ENCODE measurements at regions not wholly inside any gene's neighbourhood (a gene's known extent, or its start where the extent isn't known, plus 50 kb on each side); places are given as distances from the start of the nearest gene placed in this dataset.

GRCh38 chr10:61184429-61184828 is 240.4 kb upstream of the RHOBTB1 start:
- DNase-seq, result no peak

DNA sequence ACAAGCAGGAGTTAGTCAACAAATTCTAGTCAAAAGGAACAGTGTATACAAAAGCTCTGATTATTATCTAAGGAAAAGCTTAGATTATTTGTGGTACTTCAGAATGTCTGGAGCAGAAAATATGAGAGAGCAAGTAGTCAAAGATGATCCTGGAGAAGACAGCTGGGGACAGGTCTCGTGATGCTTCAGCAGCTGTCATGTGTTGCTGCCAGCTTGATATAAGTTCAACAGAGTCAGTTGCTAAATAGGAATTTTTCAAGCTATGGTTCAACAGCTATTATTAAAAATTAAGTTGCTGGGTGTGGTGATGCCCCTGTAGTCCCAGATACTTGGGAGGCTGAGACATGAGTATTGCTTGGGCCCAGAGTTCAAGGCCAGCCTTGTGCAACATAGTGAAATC is 240.0 kb upstream of the RHOBTB1 start:
- no peak for DNase-seq

DNA sequence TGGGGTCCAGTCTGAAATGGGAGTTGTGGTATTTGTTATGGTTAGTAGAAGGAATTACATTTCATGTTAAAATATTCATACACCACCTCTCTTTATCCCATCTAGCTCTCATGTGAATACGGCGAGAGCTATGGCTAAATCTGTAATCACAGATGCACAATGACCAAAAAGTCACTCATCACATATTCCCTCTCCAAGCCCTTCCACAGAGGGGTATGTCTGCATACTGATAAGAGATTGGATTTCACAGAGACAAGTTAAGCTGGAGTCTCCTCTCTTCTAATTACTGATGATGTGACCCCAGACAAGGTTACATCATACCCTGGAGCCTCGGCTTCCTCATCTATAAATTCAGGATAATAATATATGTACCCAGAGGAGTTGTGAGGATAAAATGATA is 237.8 kb upstream of the RHOBTB1 start:
- DNase-seq, result no peak

DNA sequence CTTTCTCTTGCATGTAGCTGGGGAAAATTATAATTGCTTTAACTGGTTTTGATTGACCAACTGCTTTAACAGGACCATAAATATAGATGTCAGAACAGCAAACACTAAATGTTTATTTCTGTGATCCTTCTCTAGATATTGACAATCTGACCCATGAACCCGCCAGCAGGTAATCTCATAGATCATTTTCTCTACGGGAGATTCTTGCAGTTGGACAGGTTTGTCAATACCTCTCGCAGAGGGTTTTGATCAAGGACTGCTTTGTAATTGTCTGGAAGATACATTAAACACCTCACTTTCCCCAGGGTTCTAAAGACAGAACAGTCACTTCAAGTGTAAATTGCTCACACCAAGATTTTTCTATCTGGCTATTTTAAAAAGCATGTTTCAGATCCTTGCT is 235.8 kb upstream of the RHOBTB1 start:
- no peak for DNase-seq

DNA sequence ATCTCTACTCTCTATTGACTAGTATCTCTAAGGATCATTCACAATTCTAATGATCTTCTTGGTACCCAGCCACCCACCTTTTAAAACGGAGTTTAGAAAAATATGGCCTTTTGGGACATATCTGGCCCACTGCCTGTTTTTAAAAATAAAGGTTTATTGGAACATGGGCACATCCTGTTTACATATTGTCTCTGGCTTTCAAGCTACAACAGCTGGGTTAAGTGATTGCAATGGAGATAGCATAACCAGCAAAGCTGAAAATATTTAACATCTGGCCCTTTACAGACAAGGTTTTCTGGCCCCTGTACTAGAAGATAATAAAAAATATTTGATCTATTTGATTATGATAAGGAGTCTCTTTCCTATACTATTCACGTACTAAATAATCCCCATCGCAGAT is 232.4 kb upstream of the RHOBTB1 start:
- DNase-seq, result no peak

GRCh38 chr10:61175316-61175715 is 231.3 kb upstream of the RHOBTB1 start:
- DNase-seq, result no peak

- DNase-seq, result no peak
Measured at GRCh38 chr10:61173450-61173849, 229.5 kb upstream of the RHOBTB1 start.

- no peak for DNase-seq
Measured at GRCh38 chr10:61172182-61172926, 228.4 kb upstream of the RHOBTB1 start.

GRCh38 chr10:61170594-61170993 is 226.6 kb upstream of the RHOBTB1 start:
- DNase-seq, result no peak

- DNase-seq, result no peak
Measured at GRCh38 chr10:61169294-61169693, 225.3 kb upstream of the RHOBTB1 start.

DNA sequence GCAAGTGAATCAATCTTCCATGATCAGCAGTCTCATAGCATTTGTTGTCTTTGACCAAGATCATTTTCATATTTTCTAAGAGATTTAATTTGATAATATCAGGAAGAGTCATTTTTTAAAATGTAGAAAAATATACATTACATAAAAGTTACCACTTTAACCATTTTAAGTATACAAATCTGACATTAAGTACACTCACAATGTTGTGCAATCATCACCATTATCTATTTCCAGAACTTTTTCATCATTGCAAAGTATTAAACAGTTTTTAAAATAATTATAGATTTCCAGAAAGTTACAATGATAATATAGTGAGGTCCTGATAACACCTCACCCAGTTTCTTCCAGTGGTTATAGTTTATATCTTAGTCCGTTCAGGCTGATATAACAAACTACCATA is 222.5 kb upstream of the RHOBTB1 start:
- DNase-seq, result no peak

DNA sequence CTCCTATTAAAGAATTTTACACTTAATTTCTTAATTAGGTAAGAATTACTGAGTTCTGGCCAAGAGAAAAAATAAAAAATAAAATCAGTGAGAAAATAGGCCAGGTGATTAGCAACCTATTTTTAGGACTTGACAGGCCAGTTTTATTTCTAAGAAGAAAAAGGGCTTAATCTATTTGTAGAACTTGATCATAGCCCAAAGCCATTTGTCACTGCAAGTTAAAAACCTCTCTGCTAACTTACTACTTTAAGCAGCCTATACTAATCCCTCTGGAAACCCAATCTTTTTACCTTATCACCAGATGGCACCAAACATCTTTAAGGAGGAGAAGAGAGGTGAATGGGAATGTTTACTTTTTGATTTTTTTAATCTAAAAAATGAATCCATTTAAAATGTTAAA is 222.1 kb upstream of the RHOBTB1 start:
- DNase-seq, result no peak

- DNase-seq, result no peak
Measured at GRCh38 chr10:61164458-61165160, 220.6 kb upstream of the RHOBTB1 start.

GRCh38 chr10:61163403-61163802 is 219.4 kb upstream of the RHOBTB1 start:
- no peak for DNase-seq

DNA sequence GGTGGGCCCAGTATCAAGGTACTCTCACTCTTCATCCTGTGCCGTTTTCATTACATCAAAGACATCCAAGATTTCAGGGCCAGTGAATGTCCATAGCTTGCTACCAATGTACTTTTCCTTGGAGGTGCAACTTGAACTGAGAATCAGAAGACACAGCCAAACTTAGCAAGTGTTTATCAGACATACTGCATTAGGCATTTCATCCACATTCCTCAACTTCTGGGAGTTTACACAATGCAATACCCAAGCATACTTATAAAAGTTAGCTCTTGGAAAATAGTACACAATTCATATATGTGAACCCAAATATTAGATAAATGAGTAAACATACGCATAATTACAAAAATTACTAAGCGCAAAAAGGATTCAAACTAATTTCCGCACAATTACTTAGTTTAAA is 216.3 kb upstream of the RHOBTB1 start:
- no peak for DNase-seq

- no peak for DNase-seq
Measured at GRCh38 chr10:61159253-61159652, 215.3 kb upstream of the RHOBTB1 start.

GRCh38 chr10:61157182-61157581 is 213.2 kb upstream of the RHOBTB1 start:
- no peak for DNase-seq

GRCh38 chr10:61153771-61154170 is 209.8 kb upstream of the RHOBTB1 start:
- DNase-seq, result no peak

DNA sequence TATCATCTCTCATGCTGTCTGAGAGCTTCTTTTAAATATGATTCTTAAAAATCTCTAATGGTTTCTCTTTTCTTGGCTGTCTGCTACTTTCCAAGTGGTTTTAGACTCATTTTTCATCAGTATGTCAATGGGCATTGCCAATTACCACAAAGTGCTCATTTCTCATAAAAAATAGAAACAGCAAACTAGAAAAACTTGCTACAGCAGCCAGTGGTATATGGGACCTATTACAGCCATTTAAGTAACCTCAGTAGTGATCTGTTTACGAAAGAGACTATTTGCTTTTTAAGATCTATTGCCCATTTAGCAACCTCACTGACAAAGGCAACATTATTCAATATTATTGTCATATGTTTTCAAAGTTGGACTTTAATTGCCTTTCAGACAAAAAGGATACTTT is 207.1 kb upstream of the RHOBTB1 start:
- no peak for DNase-seq

DNA sequence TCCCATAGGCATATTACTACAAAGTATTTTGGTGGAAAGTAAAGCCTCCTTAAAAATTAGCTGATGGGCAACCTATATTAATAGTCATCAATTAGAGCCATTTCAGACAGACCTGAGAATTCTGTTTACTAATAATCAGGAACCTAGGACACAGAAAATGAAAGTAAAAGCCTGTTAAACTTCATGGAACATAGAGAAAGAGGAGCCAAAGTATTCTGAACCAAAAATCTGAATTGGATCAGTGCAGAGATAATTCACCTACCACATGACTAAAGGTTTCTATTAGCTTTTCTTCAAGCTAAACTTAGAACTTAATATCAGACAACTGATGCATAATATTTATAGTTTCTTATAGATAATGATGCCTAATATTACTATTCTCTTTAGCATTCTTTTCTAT is 204.5 kb upstream of the RHOBTB1 start:
- DNase-seq, result no peak

- DNase-seq, result no peak
Measured at GRCh38 chr10:61142987-61143386, 199.0 kb upstream of the RHOBTB1 start.

DNA sequence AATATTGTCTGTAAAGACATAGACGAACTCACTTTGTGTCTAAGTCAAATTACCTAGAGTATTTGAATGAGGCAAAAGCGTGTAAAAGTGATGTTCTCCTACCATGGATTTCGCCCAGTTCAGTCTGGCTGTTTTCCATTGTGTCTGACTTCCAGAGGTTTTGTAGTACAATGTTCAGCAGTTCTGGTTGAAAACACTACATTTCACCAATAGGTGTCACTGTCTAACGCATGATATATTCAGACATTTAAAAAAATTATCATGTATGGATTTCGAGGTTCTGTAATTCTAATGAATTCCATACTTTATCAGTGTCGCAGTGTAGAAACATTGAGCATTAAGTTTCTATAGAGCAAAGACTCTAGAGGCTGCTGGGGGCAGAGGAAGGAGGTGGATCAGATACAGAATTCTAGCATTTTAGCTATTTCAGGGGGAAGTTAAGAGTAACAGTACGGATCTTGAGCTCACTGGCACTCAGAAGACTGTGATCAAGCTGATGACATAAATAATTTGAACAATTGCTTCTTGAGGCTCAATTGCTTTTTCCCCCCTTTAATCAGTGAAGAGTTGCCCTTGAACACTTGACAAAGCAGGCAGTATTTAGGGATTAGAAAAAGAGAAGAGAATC is 196.9 kb upstream of the RHOBTB1 start:
- DNase-seq, result peak; percentile 16

DNA sequence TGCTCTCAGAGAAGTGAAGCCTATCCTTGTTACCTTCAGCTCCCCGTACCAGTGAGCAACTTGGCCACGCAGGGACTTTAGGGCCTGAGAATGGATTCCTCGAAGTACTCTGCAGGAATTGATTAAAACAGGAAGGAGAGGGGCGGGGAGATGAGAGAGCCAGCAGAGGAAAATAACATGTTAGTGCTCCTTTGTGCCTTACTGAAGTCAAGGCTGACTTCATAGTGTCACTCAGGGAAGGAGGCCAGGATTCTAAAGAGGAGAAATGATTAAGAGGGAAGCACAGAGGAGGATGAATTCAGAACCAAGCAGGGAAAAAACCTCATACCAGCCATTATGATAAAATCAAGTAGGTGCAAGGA is 195.6 kb upstream of the RHOBTB1 start:
- DNase-seq, result no peak
